GM12878 (cell line): ENCODE measurements at regions not wholly inside any gene's neighbourhood (a gene's known extent, or its start where the extent isn't known, plus 50 kb on each side); places are given as distances from the start of the nearest gene placed in this dataset.

Source experiments
- ATAC-seq: fragments of 200-7000 bp; cut with Tn5 transposase; 3 replicates; pipeline ENCODE4 v1.9.1; 2020; ENCODE audit warnings: mild to moderate bottlenecking, moderate library complexity
- BruUV-seq: library from RNA; stranded (reverse); fragments of 400-500 nt; replicated peaks from 2 replicates; lab custom pipeline; 2021; lab: Mats Ljungman, UMichigan
- CTCF ChIA-PET: fragments of 300-600 bp; sonication (Branson Sonifier 250); formaldehyde crosslinking; extraction: SDS; loops from one replicate; lab custom pipeline; 2021; ENCODE audit warnings: inconsistent platforms; lab: Yijun Ruan, JAX
- POLR2A ChIA-PET: fragments of 350-600 bp; formaldehyde crosslinking; extraction: SDS; loops from one replicate; lab custom pipeline; 2021; ENCODE audit warnings: inconsistent platforms; lab: Charles Lee
- RAD21 ChIA-PET: fragments of 300-600 bp; sonication (Branson Sonifier 250); formaldehyde crosslinking; loops from one replicate; lab custom pipeline; 2023; ENCODE audit warnings: antibody characterized with exemption; ENCODE audit not compliant: unreplicated experiment; lab: Charles Lee
- SMC1A ChIA-PET: fragments of 300-600 bp; sonication (Branson Sonifier 250); formaldehyde crosslinking; loops from one replicate; lab custom pipeline; 2023; ENCODE audit not compliant: unreplicated experiment, uncharacterized antibody; lab: Charles Lee
- DNase-seq: peaks from one replicate; pipeline ENCODE4 v3.0.0-alpha.2; 2011; ENCODE audit warnings: low read depth, low spot score
- FAIRE-seq: peaks from 3 replicates; lab custom pipeline; 2011; peaks lifted over from hg19 to GRCh38; lab: Jason Lieb, UNC
- H2AFZ ChIP-seq: 2 replicates; pipeline ENCODE4 v1.6.0; 2011; ENCODE audit warnings: low read depth, low read length, control low read depth; ENCODE audit not compliant: control insufficient read depth
- H3K27ac ChIP-seq: 2 replicates; pipeline ENCODE4 v1.5.1; 2011; ENCODE audit warnings: control low read depth; ENCODE audit not compliant: control insufficient read depth, insufficient read depth
- H3K27me3 ChIP-seq, 2 experiments: replicated peaks in 1 of 2; 2 replicates each; pipeline versions ENCODE4 v1.6.0 to v1.6.1; 2011; ENCODE audit warnings: low read length in 1 of 2; ENCODE audit not compliant: control insufficient read depth in 2 of 2, insufficient read depth in 2 of 2
- H3K36me3 ChIP-seq, 2 experiments: 2 replicates each; pipeline ENCODE4 v1.5.1; 2011; ENCODE audit warnings: low read length in 1 of 2; ENCODE audit not compliant: control insufficient read depth in 2 of 2, insufficient read depth in 2 of 2
- H3K4me1 ChIP-seq: 2 replicates; pipeline ENCODE4 v1.6.1; 2011; ENCODE audit warnings: mild to moderate bottlenecking, low read length, moderate library complexity, mixed read lengths; ENCODE audit not compliant: control insufficient read depth, insufficient read depth
- H3K4me2 ChIP-seq: 2 replicates; pipeline ENCODE4 v1.6.0; 2011; ENCODE audit warnings: control low read depth; ENCODE audit not compliant: control insufficient read depth, insufficient read depth
- H3K4me3 ChIP-seq: fragments of 200-600 bp; sonication (generic); 2 replicates; pipeline ENCODE4 v1.5.1; 2016
- H3K79me2 ChIP-seq: 2 replicates; pipeline ENCODE4 v1.6.0; 2011; ENCODE audit warnings: low read length; ENCODE audit not compliant: control insufficient read depth, insufficient read depth
- H3K9ac ChIP-seq: 2 replicates; pipeline ENCODE4 v1.8.0; 2011; ENCODE audit warnings: low read length, control low read depth, mixed read lengths; ENCODE audit not compliant: control insufficient read depth, insufficient read depth
- H3K9me3 ChIP-seq: replicated peaks from 3 replicates; pipeline ENCODE4 v1.5.1; 2011; ENCODE audit warnings: mild to moderate bottlenecking, low read length; ENCODE audit not compliant: control insufficient read depth, insufficient read depth
- H4K20me1 ChIP-seq: 2 replicates; pipeline ENCODE4 v1.6.0; 2011; ENCODE audit not compliant: control insufficient read depth, insufficient read depth
- BCL11A ChIP-seq: IDR thresholded peaks from 2 replicates; pipeline ENCODE4 v1.6.1; 2011; ENCODE audit warnings: low read depth, low read length
- CBFB ChIP-seq: IDR thresholded peaks from 2 replicates; pipeline ENCODE4 v1.6.1; 2016; ENCODE audit warnings: antibody characterized with exemption, low read depth
- ESRRA ChIP-seq: IDR thresholded peaks from 2 replicates; pipeline ENCODE4 v1.6.1; 2012; ENCODE audit warnings: mild to moderate bottlenecking, low read length, improper control_type of control experiment
- FOS ChIP-seq: IDR thresholded peaks from 3 replicates; pipeline ENCODE4 v1.6.1; 2011; ENCODE audit warnings: borderline replicate concordance; ENCODE audit not compliant: insufficient read length; ENCODE audit errors: extremely low read depth
- HCFC1 ChIP-seq: fragments of 150-350 bp; IDR thresholded peaks from 2 replicates; pipeline ENCODE4 v1.6.1; 2014; ENCODE audit warnings: low read length
- HDGF ChIP-seq: fragments of 450-650 bp; IDR thresholded peaks from 2 replicates; pipeline ENCODE4 v1.6.1; 2016; ENCODE audit warnings: antibody characterized with exemption
- KLF5 ChIP-seq: fragments of 450-650 bp; IDR thresholded peaks from 2 replicates; pipeline ENCODE4 v1.6.1; 2014; ENCODE audit warnings: mild to moderate bottlenecking; ENCODE audit not compliant: partially characterized antibody
- POLR2AphosphoS2 ChIP-seq: IDR thresholded peaks from 2 replicates; pipeline ENCODE4 v1.6.1; 2011; ENCODE audit warnings: low read depth, mild to moderate bottlenecking, low read length, improper control_type of control experiment, moderate library complexity
- SIX5 ChIP-seq: IDR thresholded peaks from 2 replicates; pipeline ENCODE4 v1.6.1; 2011; ENCODE audit warnings: mild to moderate bottlenecking, low read depth, low read length, moderate library complexity; ENCODE audit not compliant: severe bottlenecking
- SRF ChIP-seq, 2 experiments: IDR thresholded peaks; 2 replicates each; pipeline ENCODE4 v1.6.1; 2011; ENCODE audit warnings: low read depth in 2 of 2, low read length in 2 of 2, mild to moderate bottlenecking in 1 of 2, moderate library complexity in 1 of 2
- SUZ12 ChIP-seq: fragments of 200-600 bp; sonication (generic); IDR thresholded peaks from one replicate; pipeline ENCODE4 v1.6.1; 2018; ENCODE audit warnings: antibody characterized with exemption, mild to moderate bottlenecking; ENCODE audit not compliant: unreplicated experiment
- TCF3 ChIP-seq: IDR thresholded peaks from 2 replicates; pipeline ENCODE4 v1.6.1; 2012; ENCODE audit warnings: low read depth, mild to moderate bottlenecking, low read length, borderline replicate concordance; ENCODE audit not compliant: insufficient read depth
- ZNF207 ChIP-seq: fragments of 450-650 bp; IDR thresholded peaks from 2 replicates; pipeline ENCODE4 v1.6.1; 2014; ENCODE audit warnings: antibody characterized with exemption, mild to moderate bottlenecking, borderline replicate concordance
- ZNF274 ChIP-seq: IDR thresholded peaks from one replicate; pipeline ENCODE4 v1.8.0; 2011; ENCODE audit not compliant: insufficient read length, insufficient read depth
- WGBS: methylation state at CpG from one replicate; pipeline ENCODE4 v1.1.6; 2016; ENCODE audit warnings: low lambda C conversion rate; ENCODE audit not compliant: insufficient replicate concordance, insufficient coverage; ENCODE audit errors: missing lambda C conversion rate; 5-methylcytosine and 5-hydroxymethylcytosine counted together
- in situ Hi-C: fragments of 300-500 bp; cut with MboI; formaldehyde crosslinking; loops from 9 replicates; pipeline ENCODE4 v1.14.3; 2018; ENCODE audit warnings: mixed read lengths
- intact Hi-C: fragments of 100-400 bp; cut with micrococcal nuclease; formaldehyde crosslinking; loops from one replicate; pipeline ENCODE4 v1.14.2; 2022; ENCODE audit not compliant: unreplicated experiment
- TF ChIP-seq, protein P1 (sequence below): fragments of 450-650 bp; IDR thresholded peaks from 2 replicates; pipeline ENCODE4 v1.6.1; 2016; ENCODE audit warnings: mild to moderate bottlenecking
- TF ChIP-seq, protein P2 (sequence below): IDR thresholded peaks from 2 replicates; pipeline ENCODE4 v1.6.1; 2012; ENCODE audit warnings: improper control_type of control experiment, low read depth, low read length; ENCODE audit not compliant: insufficient replicate concordance
- TF ChIP-seq, protein P3 (sequence below): fragments of 450-650 bp; formaldehyde crosslinking; IDR thresholded peaks from 2 replicates; pipeline ENCODE4 v1.5.0; 2022; ENCODE audit warnings: mild to moderate bottlenecking, missing genetic modification characterization

DNA sequence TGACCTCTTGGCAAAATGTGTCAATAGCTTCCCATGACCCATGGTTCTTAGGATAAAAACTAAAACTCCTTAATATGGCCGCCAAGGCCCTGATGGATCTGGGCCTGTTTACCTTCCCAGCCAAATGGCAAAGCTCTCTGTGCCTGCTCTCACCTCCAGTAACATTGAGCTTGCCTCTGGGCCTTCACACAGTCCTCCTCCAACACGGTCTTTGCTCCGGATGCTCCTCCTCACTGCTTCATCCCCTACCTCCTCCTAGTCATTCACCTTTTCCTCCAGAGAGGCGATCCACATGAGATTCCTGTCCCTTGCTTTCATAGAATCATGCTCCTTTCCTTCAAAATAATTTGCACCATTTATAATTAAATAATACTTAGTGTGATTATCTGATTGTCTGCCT is 172.3 kb upstream of the AFDN start:
- DNase-seq: no peak
- H3K27me3 ChIP-seq: no peaks in the 10 kb centered on the region
- CTCF ChIA-PET: no interaction called here
- TF ChIP-seq, protein P1, sequence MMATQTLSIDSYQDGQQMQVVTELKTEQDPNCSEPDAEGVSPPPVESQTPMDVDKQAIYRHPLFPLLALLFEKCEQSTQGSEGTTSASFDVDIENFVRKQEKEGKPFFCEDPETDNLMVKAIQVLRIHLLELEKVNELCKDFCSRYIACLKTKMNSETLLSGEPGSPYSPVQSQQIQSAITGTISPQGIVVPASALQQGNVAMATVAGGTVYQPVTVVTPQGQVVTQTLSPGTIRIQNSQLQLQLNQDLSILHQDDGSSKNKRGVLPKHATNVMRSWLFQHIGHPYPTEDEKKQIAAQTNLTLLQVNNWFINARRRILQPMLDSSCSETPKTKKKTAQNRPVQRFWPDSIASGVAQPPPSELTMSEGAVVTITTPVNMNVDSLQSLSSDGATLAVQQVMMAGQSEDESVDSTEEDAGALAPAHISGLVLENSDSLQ: no peak
- TF ChIP-seq KLF5 (no peak), HCFC1 (no peak), BCL11A (no peak), POLR2AphosphoS2 (no peak), HDGF (no peak), ZNF274 (no peak), ESRRA (no peak), CBFB (no peak), ZNF207 (no peak), FOS (no peak), SUZ12 (no peak), TCF3 (no peak), SIX5 (no peak), SRF (IDR thresholded peaks at IDR 0.05; ENCODE audit: low read depth in 2 of 2, low read length in 2 of 2) (no peak)
- TF ChIP-seq, protein P2, sequence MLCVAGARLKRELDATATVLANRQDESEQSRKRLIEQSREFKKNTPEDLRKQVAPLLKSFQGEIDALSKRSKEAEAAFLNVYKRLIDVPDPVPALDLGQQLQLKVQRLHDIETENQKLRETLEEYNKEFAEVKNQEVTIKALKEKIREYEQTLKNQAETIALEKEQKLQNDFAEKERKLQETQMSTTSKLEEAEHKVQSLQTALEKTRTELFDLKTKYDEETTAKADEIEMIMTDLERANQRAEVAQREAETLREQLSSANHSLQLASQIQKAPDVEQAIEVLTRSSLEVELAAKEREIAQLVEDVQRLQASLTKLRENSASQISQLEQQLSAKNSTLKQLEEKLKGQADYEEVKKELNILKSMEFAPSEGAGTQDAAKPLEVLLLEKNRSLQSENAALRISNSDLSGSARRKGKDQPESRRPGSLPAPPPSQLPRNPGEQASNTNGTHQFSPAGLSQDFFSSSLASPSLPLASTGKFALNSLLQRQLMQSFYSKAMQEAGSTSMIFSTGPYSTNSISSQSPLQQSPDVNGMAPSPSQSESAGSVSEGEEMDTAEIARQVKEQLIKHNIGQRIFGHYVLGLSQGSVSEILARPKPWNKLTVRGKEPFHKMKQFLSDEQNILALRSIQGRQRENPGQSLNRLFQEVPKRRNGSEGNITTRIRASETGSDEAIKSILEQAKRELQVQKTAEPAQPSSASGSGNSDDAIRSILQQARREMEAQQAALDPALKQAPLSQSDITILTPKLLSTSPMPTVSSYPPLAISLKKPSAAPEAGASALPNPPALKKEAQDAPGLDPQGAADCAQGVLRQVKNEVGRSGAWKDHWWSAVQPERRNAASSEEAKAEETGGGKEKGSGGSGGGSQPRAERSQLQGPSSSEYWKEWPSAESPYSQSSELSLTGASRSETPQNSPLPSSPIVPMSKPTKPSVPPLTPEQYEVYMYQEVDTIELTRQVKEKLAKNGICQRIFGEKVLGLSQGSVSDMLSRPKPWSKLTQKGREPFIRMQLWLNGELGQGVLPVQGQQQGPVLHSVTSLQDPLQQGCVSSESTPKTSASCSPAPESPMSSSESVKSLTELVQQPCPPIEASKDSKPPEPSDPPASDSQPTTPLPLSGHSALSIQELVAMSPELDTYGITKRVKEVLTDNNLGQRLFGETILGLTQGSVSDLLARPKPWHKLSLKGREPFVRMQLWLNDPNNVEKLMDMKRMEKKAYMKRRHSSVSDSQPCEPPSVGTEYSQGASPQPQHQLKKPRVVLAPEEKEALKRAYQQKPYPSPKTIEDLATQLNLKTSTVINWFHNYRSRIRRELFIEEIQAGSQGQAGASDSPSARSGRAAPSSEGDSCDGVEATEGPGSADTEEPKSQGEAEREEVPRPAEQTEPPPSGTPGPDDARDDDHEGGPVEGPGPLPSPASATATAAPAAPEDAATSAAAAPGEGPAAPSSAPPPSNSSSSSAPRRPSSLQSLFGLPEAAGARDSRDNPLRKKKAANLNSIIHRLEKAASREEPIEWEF: no peak
- TF ChIP-seq, protein P3, sequence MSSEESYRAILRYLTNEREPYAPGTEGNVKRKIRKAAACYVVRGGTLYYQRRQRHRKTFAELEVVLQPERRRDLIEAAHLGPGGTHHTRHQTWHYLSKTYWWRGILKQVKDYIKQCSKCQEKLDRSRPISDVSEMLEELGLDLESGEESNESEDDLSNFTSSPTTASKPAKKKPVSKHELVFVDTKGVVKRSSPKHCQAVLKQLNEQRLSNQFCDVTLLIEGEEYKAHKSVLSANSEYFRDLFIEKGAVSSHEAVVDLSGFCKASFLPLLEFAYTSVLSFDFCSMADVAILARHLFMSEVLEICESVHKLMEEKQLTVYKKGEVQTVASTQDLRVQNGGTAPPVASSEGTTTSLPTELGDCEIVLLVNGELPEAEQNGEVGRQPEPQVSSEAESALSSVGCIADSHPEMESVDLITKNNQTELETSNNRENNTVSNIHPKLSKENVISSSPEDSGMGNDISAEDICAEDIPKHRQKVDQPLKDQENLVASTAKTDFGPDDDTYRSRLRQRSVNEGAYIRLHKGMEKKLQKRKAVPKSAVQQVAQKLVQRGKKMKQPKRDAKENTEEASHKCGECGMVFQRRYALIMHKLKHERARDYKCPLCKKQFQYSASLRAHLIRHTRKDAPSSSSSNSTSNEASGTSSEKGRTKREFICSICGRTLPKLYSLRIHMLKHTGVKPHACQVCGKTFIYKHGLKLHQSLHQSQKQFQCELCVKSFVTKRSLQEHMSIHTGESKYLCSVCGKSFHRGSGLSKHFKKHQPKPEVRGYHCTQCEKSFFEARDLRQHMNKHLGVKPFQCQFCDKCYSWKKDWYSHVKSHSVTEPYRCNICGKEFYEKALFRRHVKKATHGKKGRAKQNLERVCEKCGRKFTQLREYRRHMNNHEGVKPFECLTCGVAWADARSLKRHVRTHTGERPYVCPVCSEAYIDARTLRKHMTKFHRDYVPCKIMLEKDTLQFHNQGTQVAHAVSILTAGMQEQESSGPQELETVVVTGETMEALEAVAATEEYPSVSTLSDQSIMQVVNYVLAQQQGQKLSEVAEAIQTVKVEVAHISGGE (CRISPR knock-in tag): no peak

More for the DNA sequence above, 172.3 kb upstream of the AFDN start:
- in situ Hi-C loops (no loop called here), intact Hi-C loops (no loop called here)
- POLR2A ChIA-PET: no interaction called here
- FAIRE-seq (no peak), ATAC-seq (no peak)
- no peaks in the 10 kb centered on the region for H4K20me1 ChIP-seq
- no peak overlapping the region for H3K4me2 ChIP-seq
- no peak overlapping the region for H3K27ac ChIP-seq
- H3K9ac ChIP-seq: no peak overlapping the region
- no TSS peak for BruUV-seq
- no peaks in the 10 kb centered on the region; the same call in 2 of the 3 replicates for H3K9me3 ChIP-seq
- RAD21 ChIA-PET: no interaction called here
- H2AFZ ChIP-seq: no peak overlapping the region
- no peaks in the 10 kb centered on the region for H3K4me1 ChIP-seq
- SMC1A ChIA-PET: no interaction called here
- no peaks in the 10 kb centered on the region for H3K79me2 ChIP-seq
- no peaks in the 10 kb centered on the region for H3K36me3 ChIP-seq
- no peak overlapping the region for H3K4me3 ChIP-seq
- WGBS: 45% methylated on average over 4 of the region's 4 CpGs
